ENCODE measurements at regions not wholly inside any gene's neighbourhood (a gene's known extent, or its start where the extent isn't known, plus 50 kb on each side); places are given as distances from the start of the nearest gene placed in this dataset.

GRCh38 chr2:129819855-129820254 lies 159.6 kb upstream of the RAB6C start:
- H3K9me3 ChIP-seq = peaks cover 0 to 24% (median 0%) of the 10 kb centered on the region in 4 donors
- TF ChIP-seq EP300 (IDR thresholded peaks at IDR 0.05) = no peak
- TF ChIP-seq CTCF (IDR thresholded peaks at IDR 0.05) = no peak
- no peak for TF ChIP-seq POLR2A (IDR thresholded peaks at IDR 0.05)
- no peaks in the 10 kb centered on the region for H3K27me3 ChIP-seq

GRCh38 chr2:129820908-129821307 lies 158.6 kb upstream of the RAB6C start:
- no peak for DNase-seq (ENCODE audit: low spot score in 2 of 2)
- 95 to 97% methylated on average over 6 of the region's 6 CpGs for WGBS, 2 donors

More at GRCh38 chr2:129819855-129820254, 159.6 kb upstream of the RAB6C start:
- Histone ChIP-seq H3K27ac (no peak overlapping the region), H3K4me1 (no peaks in the 10 kb centered on the region), H3K36me3 (peaks cover 0 to 6% (median 0%) of the 10 kb centered on the region in 3 donors), H3K4me3 (no peak overlapping the region)
- WGBS, 2 donors = 75 to 82% methylated on average over 7 of the region's 7 CpGs
- DNase-seq (ENCODE audit: low spot score in 2 of 2) = no peak

GRCh38 chr2:129821445-129821844 lies 158.0 kb upstream of the RAB6C start:
- Histone ChIP-seq H3K27me3 (no peaks in the 10 kb centered on the region), H3K9me3 (peaks cover 0 to 8% (median 0%) of the 10 kb centered on the region in 4 donors), H3K27ac (no peak overlapping the region), H3K4me1 (no peaks in the 10 kb centered on the region), H3K36me3 (peaks cover 0 to 6% (median 0%) of the 10 kb centered on the region in 3 donors), H3K4me3 (no peak overlapping the region)
- TF ChIP-seq CTCF (IDR thresholded peaks at IDR 0.05) (no peak), POLR2A (IDR thresholded peaks at IDR 0.05) (no peak), EP300 (IDR thresholded peaks at IDR 0.05) (no peak)
- no peak for DNase-seq (ENCODE audit: low spot score in 2 of 2)
- WGBS, 2 donors = 82 to 86% methylated on average over 4 of the region's 4 CpGs

More at GRCh38 chr2:129820908-129821307, 158.6 kb upstream of the RAB6C start:
- Histone ChIP-seq H3K9me3 (peaks cover 0 to 13% (median 0%) of the 10 kb centered on the region in 4 donors), H3K27me3 (no peaks in the 10 kb centered on the region), H3K36me3 (peaks cover 0 to 6% (median 0%) of the 10 kb centered on the region in 3 donors), H3K4me1 (no peaks in the 10 kb centered on the region), H3K27ac (no peak overlapping the region), H3K4me3 (no peak overlapping the region)
- TF ChIP-seq POLR2A (IDR thresholded peaks at IDR 0.05) = no peak
- no peak for TF ChIP-seq CTCF (IDR thresholded peaks at IDR 0.05)
- TF ChIP-seq EP300 (IDR thresholded peaks at IDR 0.05) = no peak

GRCh38 chr2:129823044-129823443 lies 156.4 kb upstream of the RAB6C start:
- Histone ChIP-seq H3K9me3 (no peaks in the 10 kb centered on the region), H3K4me3 (no peak overlapping the region), H3K27ac (no peak overlapping the region), H3K27me3 (no peaks in the 10 kb centered on the region), H3K36me3 (no peaks in the 10 kb centered on the region), H3K4me1 (no peaks in the 10 kb centered on the region)
- 87 to 90% methylated on average over 10 of the region's 10 CpGs for WGBS, 2 donors
- no peak for DNase-seq (ENCODE audit: low spot score in 2 of 2)
- TF ChIP-seq POLR2A (IDR thresholded peaks at IDR 0.05) (no peak), CTCF (IDR thresholded peaks at IDR 0.05) (no peak), EP300 (IDR thresholded peaks at IDR 0.05) (no peak)

GRCh38 chr2:129827311-129828090 lies 152.0 kb upstream of the RAB6C start:
- no peak for DNase-seq (ENCODE audit: low spot score in 2 of 2)
- 41 to 65% methylated on average over 19 to 24 of the region's 27 CpGs for WGBS, 2 donors
- TF ChIP-seq POLR2A (IDR thresholded peaks at IDR 0.05) = no peak
- no peak for TF ChIP-seq EP300 (IDR thresholded peaks at IDR 0.05)
- no peak for TF ChIP-seq CTCF (IDR thresholded peaks at IDR 0.05)
- Histone ChIP-seq H3K4me1 (no peaks in the 10 kb centered on the region), H3K27ac (no peak overlapping the region), H3K27me3 (no peaks in the 10 kb centered on the region), H3K4me3 (no peak overlapping the region), H3K36me3 (peaks cover 0 to 20% (median 0%) of the 10 kb centered on the region in 3 donors), H3K9me3 (peaks cover 0 to 18% (median 0%) of the 10 kb centered on the region in 4 donors)
